HEK293T (cell line): ENCODE measurements at regions not wholly inside any gene's neighbourhood (a gene's known extent, or its start where the extent isn't known, plus 50 kb on each side); places are given as distances from the start of the nearest gene placed in this dataset.
"Not testable (repeated sequence)": the region's sequence is repeated elsewhere in the genome, so short reads cannot be mapped to it uniquely, and the experiment has no call there.

ENCODE experiments used
- ARNT ChIP-seq: fragments of 450-650 bp; IDR thresholded peaks from 2 replicates; pipeline ENCODE4 v1.6.1; 2017; ENCODE audit warnings: mild to moderate bottlenecking
- BHLHE40 ChIP-seq: fragments of 450-650 bp; IDR thresholded peaks from 2 replicates; pipeline ENCODE4 v1.6.1; 2016; ENCODE audit warnings: mild to moderate bottlenecking, moderate library complexity, borderline replicate concordance
- ELF4 ChIP-seq: fragments of 450-650 bp; IDR thresholded peaks from 2 replicates; pipeline ENCODE4 v1.6.1; 2017; ENCODE audit warnings: antibody characterized with exemption
- FOXA1 ChIP-seq: fragments of 450-650 bp; IDR thresholded peaks from 2 replicates; pipeline ENCODE4 v1.6.1; 2016; ENCODE audit warnings: mild to moderate bottlenecking
- HDGF ChIP-seq: fragments of 450-650 bp; IDR thresholded peaks from 2 replicates; pipeline ENCODE4 v1.6.1; 2017; ENCODE audit warnings: antibody characterized with exemption, borderline replicate concordance
- L3MBTL2 ChIP-seq: fragments of 450-650 bp; conservative IDR thresholded peaks from 2 replicates; pipeline ENCODE4 v1.6.1; 2016; ENCODE audit warnings: mild to moderate bottlenecking
- LEF1 ChIP-seq: fragments of 450-650 bp; IDR thresholded peaks from 2 replicates; pipeline ENCODE4 v1.6.1; 2017; ENCODE audit warnings: mild to moderate bottlenecking, borderline replicate concordance
- NFRKB ChIP-seq: fragments of 450-650 bp; IDR thresholded peaks from 2 replicates; pipeline ENCODE4 v1.6.1; 2016; ENCODE audit warnings: mild to moderate bottlenecking, moderate library complexity
- SP1 ChIP-seq: fragments of 450-650 bp; IDR thresholded peaks from 2 replicates; pipeline ENCODE4 v1.6.1; 2017
- SUZ12 ChIP-seq: fragments of 450-650 bp; IDR thresholded peaks from 2 replicates; pipeline ENCODE4 v1.6.1; 2016; ENCODE audit warnings: mild to moderate bottlenecking

- not testable (repeated sequence) for TF ChIP-seq LEF1, NFRKB, ELF4, HDGF, SUZ12, SP1, FOXA1, ARNT, BHLHE40, L3MBTL2
Observed at GRCh38 chr5:124526079-124526478, 220.4 kb downstream of the ZNF608 start.
